Mesendoderm (in vitro differentiated cells): ENCODE measurements at regions not wholly inside any gene's neighbourhood (a gene's known extent, or its start where the extent isn't known, plus 50 kb on each side); places are given as distances from the start of the nearest gene placed in this dataset.
"Not testable (repeated sequence)": the region's sequence is repeated elsewhere in the genome, so short reads cannot be mapped to it uniquely, and the experiment has no call there.

Source experiments
- DNase-seq: peaks from one replicate; pipeline ENCODE4 v3.0.0; 2013
- H2AK5ac ChIP-seq: 2 replicates; pipeline ENCODE4 v1.6.1; 2013; ENCODE audit warnings: low read length, inconsistent platforms
- H2BK120ac ChIP-seq: 2 replicates; pipeline ENCODE4 v1.6.1; 2013; ENCODE audit warnings: low read depth, mild to moderate bottlenecking, low read length, moderate library complexity, mixed read lengths
- H2BK15ac ChIP-seq: replicated peaks from 2 replicates; pipeline ENCODE4 v1.6.1; 2013; ENCODE audit warnings: low read depth, mild to moderate bottlenecking, moderate library complexity
- H2BK5ac ChIP-seq: 2 replicates; pipeline ENCODE4 v1.6.1; 2013; ENCODE audit warnings: low read length, inconsistent platforms
- H3K18ac ChIP-seq: 2 replicates; pipeline ENCODE4 v1.6.1; 2013; ENCODE audit warnings: mild to moderate bottlenecking, low read length, mixed read lengths
- H3K23ac ChIP-seq: one replicate; pipeline ENCODE4 v1.6.1; 2013; ENCODE audit warnings: low read length
- H3K27ac ChIP-seq: 2 replicates; pipeline ENCODE4 v1.5.1; 2013; ENCODE audit warnings: low read depth, mild to moderate bottlenecking, inconsistent platforms, low read length, moderate library complexity
- H3K27me3 ChIP-seq: 2 replicates; pipeline ENCODE4 v1.6.1; 2013; ENCODE audit warnings: low read length, control low read depth, mild to moderate bottlenecking, inconsistent platforms; ENCODE audit not compliant: insufficient read depth, poor library complexity
- H3K36me3 ChIP-seq: 2 replicates; pipeline ENCODE4 v1.6.1; 2013; ENCODE audit warnings: low read length, inconsistent platforms; ENCODE audit not compliant: control insufficient read depth, insufficient read depth
- H3K4ac ChIP-seq: one replicate; pipeline ENCODE4 v1.6.1; 2013; ENCODE audit warnings: low read depth, mild to moderate bottlenecking, low read length, moderate library complexity
- H3K4me1 ChIP-seq: 2 replicates; pipeline ENCODE4 v1.6.1; 2013; ENCODE audit warnings: low read depth, low read length, inconsistent platforms; ENCODE audit not compliant: control insufficient read depth
- H3K4me2 ChIP-seq: 2 replicates; pipeline ENCODE4 v1.6.1; 2013; ENCODE audit warnings: low read length
- H3K4me3 ChIP-seq: 2 replicates; pipeline ENCODE4 v1.5.1; 2013; ENCODE audit warnings: mild to moderate bottlenecking, low read length
- H3K56ac ChIP-seq: one replicate; pipeline ENCODE4 v1.6.1; 2013; ENCODE audit warnings: low read length
- H3K79me1 ChIP-seq: 2 replicates; pipeline ENCODE4 v1.6.1; 2013; ENCODE audit warnings: low read length, inconsistent platforms
- H3K79me2 ChIP-seq: 2 replicates; pipeline ENCODE4 v1.6.1; 2013; ENCODE audit warnings: mild to moderate bottlenecking, low read length; ENCODE audit not compliant: control insufficient read depth, insufficient read depth
- H3K9ac ChIP-seq: 2 replicates; pipeline ENCODE4 v1.6.1; 2013; ENCODE audit warnings: low read length, inconsistent platforms
- H4K5ac ChIP-seq: one replicate; pipeline ENCODE4 v1.6.1; 2013; ENCODE audit warnings: low read length
- H4K8ac ChIP-seq: one replicate; pipeline ENCODE4 v1.6.1; 2013; ENCODE audit warnings: low read depth, mild to moderate bottlenecking, control low read depth, low read length, moderate library complexity
- WGBS: extraction: QIAGEN DNeasy Blood & Tissue Kit; methylation state at CpG from one replicate; pipeline ENCODE4 v1.1.7; 2013; ENCODE audit warnings: low lambda C conversion rate, missing lambda C conversion rate; ENCODE audit not compliant: insufficient coverage; ENCODE audit errors: extremely low coverage; 5-methylcytosine and 5-hydroxymethylcytosine counted together

DNA sequence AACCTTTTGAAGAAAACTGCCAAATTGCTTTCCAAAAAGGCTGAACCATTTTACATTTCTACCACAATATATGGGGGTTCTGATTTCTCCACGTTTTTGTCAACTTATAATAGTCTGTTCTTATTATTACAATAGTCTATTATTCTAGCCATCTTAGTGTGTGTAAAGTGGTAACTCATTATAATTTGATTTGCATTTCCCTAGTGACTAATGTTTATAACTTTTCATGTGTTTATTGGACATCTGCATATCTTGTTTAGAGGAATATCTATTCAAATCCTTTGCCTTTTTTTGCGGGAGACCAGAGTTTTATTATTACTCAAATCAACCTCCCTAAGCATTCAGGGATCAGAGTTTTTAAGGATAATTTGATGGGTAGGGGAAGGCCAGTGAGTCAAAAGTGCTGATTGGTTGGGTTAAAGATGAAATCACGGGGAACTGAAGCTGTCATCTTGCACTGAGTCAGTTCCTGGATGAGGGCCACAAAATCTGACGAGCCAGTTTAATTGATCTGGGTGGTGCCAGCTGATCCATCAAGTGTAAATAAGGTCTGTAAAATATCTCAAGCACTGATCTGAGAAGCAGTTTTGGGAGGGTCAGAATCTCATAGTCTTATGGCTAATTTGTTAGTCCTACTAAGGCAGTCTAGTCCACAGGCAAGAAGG, 303.4 kb upstream of the NCKAP5 start:
- H2BK5ac ChIP-seq, result no peak overlapping the region
- H2BK120ac ChIP-seq, result no peak overlapping the region
- no CpG with 5 or more reads among the region's 4 CpGs for WGBS
- H3K4me1 ChIP-seq, result no peaks in the 10 kb centered on the region
- no peak overlapping the region for H3K4me2 ChIP-seq
- H3K79me1 ChIP-seq, result no peaks in the 10 kb centered on the region
- H3K27me3 ChIP-seq, result no peaks in the 10 kb centered on the region
- H3K36me3 ChIP-seq, result no peaks in the 10 kb centered on the region
- H2BK15ac ChIP-seq, result no peak overlapping the region
- no peak overlapping the region for H4K8ac ChIP-seq
- H3K18ac ChIP-seq, result no peak overlapping the region
- H4K5ac ChIP-seq, result no peak overlapping the region
- H3K27ac ChIP-seq, result no peak overlapping the region
- no peak overlapping the region for H2AK5ac ChIP-seq
- H3K56ac ChIP-seq, result no peak overlapping the region
- DNase-seq, result no peak
- H3K79me2 ChIP-seq, result no peaks in the 10 kb centered on the region
- H3K9ac ChIP-seq, result no peak overlapping the region
- H3K23ac ChIP-seq, result no peak overlapping the region
- H3K4ac ChIP-seq, result no peak overlapping the region
- no peak overlapping the region for H3K4me3 ChIP-seq

DNA sequence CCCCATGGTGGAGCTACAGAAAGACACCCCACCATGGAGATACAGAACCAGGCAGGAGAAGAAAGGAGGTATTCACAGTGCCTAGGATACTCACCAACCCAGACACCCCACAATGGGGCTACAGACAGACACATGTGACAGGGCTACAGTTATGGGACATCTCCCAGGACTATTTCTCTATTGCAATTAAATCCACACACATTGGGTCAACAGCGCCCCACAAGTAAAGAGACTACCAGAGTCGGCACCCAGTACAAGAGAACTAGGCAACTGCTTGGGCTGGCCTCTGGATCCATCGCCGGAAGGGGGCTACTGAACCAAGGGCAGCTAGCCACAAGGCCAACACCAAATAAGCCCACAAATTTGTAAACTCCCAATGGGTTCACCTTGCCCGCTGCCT, 310.1 kb upstream of the NCKAP5 start:
- Histone ChIP-seq H4K8ac (no peak overlapping the region), H3K56ac (no peak overlapping the region), H2AK5ac (no peak overlapping the region), H2BK15ac (no peak overlapping the region), H3K27me3 (no peaks in the 10 kb centered on the region), H3K4me1 (no peaks in the 10 kb centered on the region), H3K4ac (no peak overlapping the region), H3K79me2 (no peaks in the 10 kb centered on the region), H3K4me3 (no peak overlapping the region), H2BK120ac (no peak overlapping the region), H2BK5ac (no peak overlapping the region), H4K5ac (no peak overlapping the region), H3K79me1 (no peaks in the 10 kb centered on the region), H3K23ac (no peak overlapping the region), H3K18ac (no peak overlapping the region), H3K27ac (no peak overlapping the region), H3K4me2 (no peak overlapping the region), H3K36me3 (no peaks in the 10 kb centered on the region), H3K9ac (no peak overlapping the region)
- WGBS, result no CpG with 5 or more reads among the region's 5 CpGs
- DNase-seq, result no peak

DNA sequence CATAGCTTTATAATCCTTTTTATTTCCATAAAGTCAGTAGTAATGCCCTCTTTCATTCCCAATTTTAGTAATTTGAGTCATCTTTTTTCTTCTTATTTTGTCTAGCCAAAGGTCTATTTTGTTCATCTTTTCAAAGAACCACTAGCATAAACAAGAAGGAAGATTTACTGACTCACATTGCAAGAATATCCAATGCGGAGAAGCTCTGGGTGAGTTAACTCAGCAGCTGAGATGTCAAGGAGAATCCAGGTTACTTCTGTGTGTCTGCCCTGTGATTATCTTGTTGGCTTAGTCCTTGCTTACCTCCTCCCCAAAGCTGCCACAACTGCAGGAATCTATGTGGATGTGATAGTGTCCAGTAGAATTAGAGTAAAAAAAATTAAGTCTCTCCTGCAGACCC, 311.4 kb upstream of the NCKAP5 start:
- H3K23ac ChIP-seq, result no peak overlapping the region
- H2BK120ac ChIP-seq, result no peak overlapping the region
- no peak overlapping the region for H3K27ac ChIP-seq
- H3K79me1 ChIP-seq, result no peaks in the 10 kb centered on the region
- no peaks in the 10 kb centered on the region for H3K36me3 ChIP-seq
- no peaks in the 10 kb centered on the region for H3K27me3 ChIP-seq
- no peak for DNase-seq
- H4K8ac ChIP-seq, result no peak overlapping the region
- no peak overlapping the region for H3K18ac ChIP-seq
- no peak overlapping the region for H3K56ac ChIP-seq
- H3K4me3 ChIP-seq, result no peak overlapping the region
- H3K79me2 ChIP-seq, result no peaks in the 10 kb centered on the region
- no CpG with 5 or more reads among the region's 1 CpG for WGBS
- H3K4me1 ChIP-seq, result no peaks in the 10 kb centered on the region
- H2AK5ac ChIP-seq, result no peak overlapping the region
- no peak overlapping the region for H4K5ac ChIP-seq
- no peak overlapping the region for H2BK15ac ChIP-seq
- no peak overlapping the region for H3K4me2 ChIP-seq
- no peak overlapping the region for H3K4ac ChIP-seq
- no peak overlapping the region for H3K9ac ChIP-seq
- H2BK5ac ChIP-seq, result no peak overlapping the region

DNA sequence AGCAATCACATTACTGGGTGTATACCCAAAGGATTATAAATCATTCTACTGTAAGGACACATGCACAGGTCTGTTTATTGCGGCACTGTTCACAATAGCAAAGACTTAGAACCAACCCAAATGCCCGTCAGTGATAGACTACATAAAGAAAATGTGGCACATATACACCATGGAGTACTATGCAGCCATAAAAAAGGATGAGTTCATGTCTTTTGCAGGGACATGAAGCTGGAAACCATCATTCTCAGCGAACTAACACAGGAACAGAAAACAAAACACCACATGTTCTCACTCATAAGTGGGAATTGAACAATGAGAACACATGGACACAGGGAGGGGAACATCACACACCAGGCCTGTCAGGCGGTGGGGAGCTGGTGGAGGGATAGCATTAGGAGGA, 313.9 kb upstream of the NCKAP5 start:
- not testable (repeated sequence) for H4K5ac ChIP-seq, H3K23ac ChIP-seq
- WGBS, result no CpG with 5 or more reads among the region's 4 CpGs

DNA sequence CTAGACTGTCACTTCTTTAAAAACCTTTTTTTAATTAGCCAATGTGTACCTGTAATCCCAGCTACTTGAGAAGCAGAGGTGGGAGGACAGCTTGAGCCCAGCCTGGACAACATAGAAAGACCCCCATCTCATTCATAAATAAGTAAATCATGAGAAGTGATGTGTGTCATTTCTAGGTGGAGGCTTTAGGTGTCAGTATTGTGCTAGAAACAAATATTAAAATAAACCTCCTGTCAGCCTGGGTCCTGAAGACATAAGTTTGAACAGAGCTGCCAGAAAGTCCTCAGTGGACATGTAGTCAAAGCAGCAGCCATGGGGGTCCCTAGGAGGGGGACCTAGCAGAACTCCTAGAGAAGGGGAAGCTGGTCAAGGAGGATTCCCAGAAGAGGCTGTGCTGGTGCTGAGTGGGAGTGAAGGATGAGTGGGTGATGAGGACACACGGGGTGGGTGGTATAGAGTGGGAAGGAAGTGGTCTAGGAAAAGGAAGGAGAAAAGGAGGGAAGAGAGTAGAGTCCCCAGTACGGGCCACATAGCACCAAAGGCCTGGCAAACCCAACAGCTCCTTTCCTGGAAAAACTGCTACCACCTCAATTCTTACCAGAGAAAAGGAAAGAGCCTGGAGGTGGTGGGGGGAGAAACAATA, 316.6 kb upstream of the NCKAP5 start:
- Histone ChIP-seq H3K4me2 (no peak overlapping the region), H3K4ac (no peak overlapping the region), H2BK15ac (no peak overlapping the region), H3K4me1 (no peaks in the 10 kb centered on the region), H3K27ac (no peak overlapping the region), H3K9ac (no peak overlapping the region), H3K23ac (no peak overlapping the region), H3K4me3 (no peak overlapping the region), H2BK5ac (no peak overlapping the region), H3K79me2 (no peaks in the 10 kb centered on the region), H3K18ac (no peak overlapping the region), H4K5ac (no peak overlapping the region), H3K27me3 (no peaks in the 10 kb centered on the region), H2BK120ac (no peak overlapping the region), H4K8ac (no peak overlapping the region), H3K36me3 (no peaks in the 10 kb centered on the region), H2AK5ac (no peak overlapping the region), H3K56ac (no peak overlapping the region), H3K79me1 (no peaks in the 10 kb centered on the region)
- DNase-seq, result peak; percentile 21
- WGBS, result no CpG with 5 or more reads among the region's 2 CpGs

More for the DNA sequence above, 313.9 kb upstream of the NCKAP5 start:
- not testable (repeated sequence) for H2AK5ac ChIP-seq, H3K79me2 ChIP-seq, H2BK5ac ChIP-seq, H3K4ac ChIP-seq, H2BK15ac ChIP-seq, H2BK120ac ChIP-seq, H4K8ac ChIP-seq, H3K56ac ChIP-seq, H3K27me3 ChIP-seq, H3K4me1 ChIP-seq, DNase-seq, H3K4me3 ChIP-seq, H3K79me1 ChIP-seq, H3K4me2 ChIP-seq, H3K27ac ChIP-seq, H3K9ac ChIP-seq, H3K36me3 ChIP-seq, H3K18ac ChIP-seq

DNA sequence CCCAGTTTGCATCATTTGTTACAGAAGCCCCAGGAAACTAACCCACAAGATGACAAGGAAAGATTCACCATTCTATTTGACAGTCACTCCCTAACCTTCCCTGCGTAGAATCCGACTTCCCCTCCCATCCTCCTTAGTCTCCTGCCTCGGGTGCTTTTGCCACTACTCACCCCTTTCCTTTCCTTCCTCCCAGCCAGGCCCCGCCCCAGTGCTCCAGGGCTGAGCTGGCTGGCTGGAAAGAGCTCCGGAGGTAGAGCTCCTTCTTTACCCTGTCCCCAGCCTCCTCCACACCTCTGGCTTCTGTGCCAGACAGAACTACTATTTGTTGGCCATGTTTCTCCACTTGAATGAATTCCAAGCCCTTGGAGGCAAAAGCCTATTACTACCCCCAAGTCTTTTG, 317.6 kb upstream of the NCKAP5 start:
- Histone ChIP-seq H2AK5ac (no peak overlapping the region), H3K56ac (no peak overlapping the region), H3K4me1 (no peaks in the 10 kb centered on the region), H3K79me1 (no peaks in the 10 kb centered on the region), H3K18ac (no peak overlapping the region), H4K5ac (no peak overlapping the region), H2BK5ac (no peak overlapping the region), H3K9ac (no peak overlapping the region), H3K27me3 (no peaks in the 10 kb centered on the region), H3K36me3 (no peaks in the 10 kb centered on the region), H2BK15ac (no peak overlapping the region), H3K79me2 (no peaks in the 10 kb centered on the region), H3K4me2 (no peak overlapping the region), H4K8ac (no peak overlapping the region), H3K27ac (no peak overlapping the region), H3K23ac (no peak overlapping the region), H2BK120ac (no peak overlapping the region), H3K4me3 (no peak overlapping the region), H3K4ac (no peak overlapping the region)
- peak; percentile 48 for DNase-seq
- no CpG with 5 or more reads among the region's 5 CpGs for WGBS
